ENCODE measurements at regions not wholly inside any gene's neighbourhood (a gene's known extent, or its start where the extent isn't known, plus 50 kb on each side); places are given as distances from the start of the nearest gene placed in this dataset.

DNA sequence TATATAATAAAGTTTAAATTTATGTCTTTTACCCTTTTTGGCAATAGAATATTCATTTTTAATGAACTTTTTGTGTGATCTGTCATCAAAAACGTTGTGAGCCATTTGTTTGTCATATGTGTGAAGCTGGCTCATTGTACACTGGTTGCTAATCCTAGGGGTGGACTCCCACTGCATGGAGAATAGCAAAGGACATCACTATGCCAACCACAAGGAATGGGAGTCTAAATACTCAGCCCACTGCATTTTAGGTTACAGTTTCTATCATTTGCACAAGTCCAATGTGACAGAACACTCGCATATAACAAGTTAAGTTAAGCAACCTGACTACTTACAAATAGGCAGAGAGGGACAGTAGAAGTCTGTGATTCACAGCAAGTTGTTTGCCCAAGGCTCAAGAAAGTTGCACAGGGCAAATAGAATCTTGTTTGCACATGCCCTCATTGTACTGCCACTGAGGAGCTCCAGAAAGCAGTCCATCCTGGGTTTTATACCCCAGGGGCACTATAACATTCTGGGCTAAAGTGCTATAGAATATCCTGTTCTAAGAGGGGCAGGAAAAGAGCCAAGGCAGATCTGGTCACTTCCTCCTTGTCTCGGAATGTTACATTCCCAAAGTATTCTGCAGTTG is 545.9 kb upstream of the GCFC2 start:
- Mint-ChIP-seq H3K27ac (no peak overlapping the region), H3K27me3 (ENCODE audit: low read depth) (no peaks in the 10 kb centered on the region), H3K36me3 (ENCODE audit: low read depth) (no peaks in the 10 kb centered on the region), H3K4me3 (ENCODE audit: low read depth) (no peak overlapping the region), H3K9me3 (no peaks in the 10 kb centered on the region), H3K4me1 (ENCODE audit: low read depth) (no peaks in the 10 kb centered on the region)
- no peak for DNase-seq (ENCODE audit: low spot score)
- intact Hi-C loops (cut with micrococcal nuclease), result no loop called here

- H3K4me1 Mint-ChIP-seq (ENCODE audit: low read depth), result no peaks in the 10 kb centered on the region
- H3K9me3 Mint-ChIP-seq, result no peaks in the 10 kb centered on the region
- H3K4me3 Mint-ChIP-seq (ENCODE audit: low read depth), result no peak overlapping the region
- DNase-seq (ENCODE audit: low spot score), result no peak
- intact Hi-C loops (cut with micrococcal nuclease), result no loop called here
- no peak overlapping the region for H3K27ac Mint-ChIP-seq
- no peaks in the 10 kb centered on the region for H3K36me3 Mint-ChIP-seq (ENCODE audit: low read depth)
- no peaks in the 10 kb centered on the region for H3K27me3 Mint-ChIP-seq (ENCODE audit: low read depth)
Measured at GRCh38 chr2:76252704-76253103, 542.0 kb upstream of the GCFC2 start.

GRCh38 chr2:76251342-76251741 is 540.6 kb upstream of the GCFC2 start:
- Mint-ChIP-seq H3K9me3 (peaks cover 2% of the 10 kb centered on the region), H3K36me3 (ENCODE audit: low read depth) (no peaks in the 10 kb centered on the region), H3K4me3 (ENCODE audit: low read depth) (no peak overlapping the region), H3K27ac (no peak overlapping the region), H3K27me3 (ENCODE audit: low read depth) (no peaks in the 10 kb centered on the region), H3K4me1 (ENCODE audit: low read depth) (no peaks in the 10 kb centered on the region)
- intact Hi-C loops (cut with micrococcal nuclease), result no loop called here
- no peak for DNase-seq (ENCODE audit: low spot score)

- DNase-seq (ENCODE audit: low spot score), result no peak
- Mint-ChIP-seq H3K4me1 (ENCODE audit: low read depth) (no peaks in the 10 kb centered on the region), H3K27ac (no peak overlapping the region), H3K9me3 (peaks cover 13% of the 10 kb centered on the region), H3K36me3 (ENCODE audit: low read depth) (no peaks in the 10 kb centered on the region), H3K27me3 (ENCODE audit: low read depth) (no peaks in the 10 kb centered on the region), H3K4me3 (ENCODE audit: low read depth) (no peak overlapping the region)
- intact Hi-C loops (cut with micrococcal nuclease), result no loop called here
Measured at GRCh38 chr2:76247006-76247405, 536.3 kb upstream of the GCFC2 start.

DNA sequence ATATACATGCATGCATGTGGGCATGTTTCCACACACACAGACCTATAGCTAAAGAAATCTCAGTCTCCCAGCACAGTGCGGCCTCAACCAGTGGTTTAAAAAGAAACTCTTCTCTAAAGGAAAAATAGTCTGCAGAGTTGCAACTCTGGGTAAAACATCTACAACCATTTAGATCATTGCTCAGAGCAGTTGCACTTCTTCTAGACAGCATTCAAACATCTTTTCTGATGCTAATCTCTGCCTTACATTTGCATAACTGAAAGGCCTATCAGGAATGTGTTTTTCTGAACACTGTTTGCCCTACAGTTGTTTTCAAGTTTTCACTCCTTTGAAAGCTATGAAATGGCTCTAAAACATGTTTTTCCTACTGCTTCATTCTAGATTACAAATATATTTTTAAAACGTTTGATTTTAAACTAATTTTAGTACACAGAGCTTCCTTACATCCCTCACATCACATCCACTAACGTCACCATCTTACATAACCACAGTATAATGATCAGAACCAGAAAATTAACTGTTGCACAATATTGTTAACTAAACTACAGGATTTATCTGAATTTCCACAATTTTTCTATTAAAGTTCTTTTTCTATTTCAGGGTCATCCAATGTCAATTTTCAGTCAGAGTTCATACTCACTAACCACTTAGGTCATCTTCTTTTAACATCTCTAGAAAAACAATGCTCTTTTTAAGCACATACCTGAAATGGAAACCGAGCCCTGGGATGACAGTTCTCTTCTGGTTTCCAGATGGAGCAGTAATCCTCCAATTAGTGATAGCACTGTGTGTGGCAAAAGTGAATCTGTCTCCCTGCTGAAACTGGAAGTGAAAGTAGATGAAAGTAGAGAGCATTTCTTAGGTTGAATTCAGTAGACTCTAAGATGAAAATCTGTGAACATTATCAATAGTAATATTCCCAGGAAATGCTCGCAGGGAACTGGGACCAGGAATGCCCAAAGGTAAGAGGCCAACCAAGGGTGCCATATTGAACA is 501.6 kb upstream of the GCFC2 start:
- H3K4me3 Mint-ChIP-seq (ENCODE audit: low read depth), result no peak overlapping the region
- no peaks in the 10 kb centered on the region for H3K36me3 Mint-ChIP-seq (ENCODE audit: low read depth)
- H3K4me1 Mint-ChIP-seq (ENCODE audit: low read depth), result no peaks in the 10 kb centered on the region
- no peaks in the 10 kb centered on the region for H3K27me3 Mint-ChIP-seq (ENCODE audit: low read depth)
- no peak for DNase-seq (ENCODE audit: low spot score)
- intact Hi-C loops (cut with micrococcal nuclease), result no loop called here
- no peak overlapping the region for H3K27ac Mint-ChIP-seq
- peaks cover 22% of the 10 kb centered on the region for H3K9me3 Mint-ChIP-seq

DNA sequence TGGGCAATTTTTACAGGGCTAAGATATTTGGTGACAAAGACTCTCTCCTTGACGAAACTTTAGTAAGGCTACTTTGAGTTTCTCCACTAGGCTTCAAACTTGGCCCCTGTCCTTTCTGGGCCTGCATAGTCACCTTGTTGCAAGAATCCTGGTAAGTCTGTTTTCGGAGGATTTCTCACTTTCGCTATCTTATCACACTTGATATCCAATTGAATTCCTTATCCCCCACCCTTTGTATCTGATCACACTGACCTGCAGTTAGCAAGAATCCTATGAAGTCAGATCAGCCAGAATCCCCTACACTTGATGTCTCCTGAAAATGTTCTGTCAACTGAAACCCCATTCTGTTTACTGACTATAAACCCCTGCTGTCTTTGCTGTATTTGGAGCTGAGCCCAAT is 499.8 kb upstream of the GCFC2 start:
- no peaks in the 10 kb centered on the region for H3K4me1 Mint-ChIP-seq (ENCODE audit: low read depth)

GRCh38 chr2:76204048-76204447 is 493.3 kb upstream of the GCFC2 start:
- no peaks in the 10 kb centered on the region for H3K36me3 Mint-ChIP-seq (ENCODE audit: low read depth)
- H3K27me3 Mint-ChIP-seq (ENCODE audit: low read depth), result no peaks in the 10 kb centered on the region
- no peaks in the 10 kb centered on the region for H3K9me3 Mint-ChIP-seq
- H3K4me1 Mint-ChIP-seq (ENCODE audit: low read depth), result no peaks in the 10 kb centered on the region
- intact Hi-C loops (cut with micrococcal nuclease), result no loop called here
- H3K27ac Mint-ChIP-seq, result no peak overlapping the region
- DNase-seq (ENCODE audit: low spot score), result no peak
- H3K4me3 Mint-ChIP-seq (ENCODE audit: low read depth), result no peak overlapping the region

More for the DNA sequence above, 499.8 kb upstream of the GCFC2 start:
- Mint-ChIP-seq H3K27ac (no peak overlapping the region), H3K36me3 (ENCODE audit: low read depth) (no peaks in the 10 kb centered on the region), H3K9me3 (peaks cover 16% of the 10 kb centered on the region), H3K27me3 (ENCODE audit: low read depth) (no peaks in the 10 kb centered on the region), H3K4me3 (ENCODE audit: low read depth) (no peak overlapping the region)
- intact Hi-C loops (cut with micrococcal nuclease), result no loop called here
- DNase-seq (ENCODE audit: low spot score), result no peak

GRCh38 chr2:76202866-76203265 is 492.2 kb upstream of the GCFC2 start:
- no peak overlapping the region for H3K4me3 Mint-ChIP-seq (ENCODE audit: low read depth)
- no peaks in the 10 kb centered on the region for H3K36me3 Mint-ChIP-seq (ENCODE audit: low read depth)
- no peaks in the 10 kb centered on the region for H3K9me3 Mint-ChIP-seq
- no peaks in the 10 kb centered on the region for H3K4me1 Mint-ChIP-seq (ENCODE audit: low read depth)
- no peak for DNase-seq (ENCODE audit: low spot score)
- no peaks in the 10 kb centered on the region for H3K27me3 Mint-ChIP-seq (ENCODE audit: low read depth)
- no peak overlapping the region for H3K27ac Mint-ChIP-seq
- intact Hi-C loops (cut with micrococcal nuclease), result no loop called here

GRCh38 chr2:76197842-76198448 is 487.2 kb upstream of the GCFC2 start:
- intact Hi-C loops (cut with micrococcal nuclease), result loop anchor here (5.0 kb wide), 1 partner anchor 399 kb away; no protein-coding TSS in a partner anchor
- DNase-seq (ENCODE audit: low spot score), result no peak
- H3K27me3 Mint-ChIP-seq (ENCODE audit: low read depth), result no peaks in the 10 kb centered on the region
- no peaks in the 10 kb centered on the region for H3K4me1 Mint-ChIP-seq (ENCODE audit: low read depth)
- no peaks in the 10 kb centered on the region for H3K9me3 Mint-ChIP-seq
- H3K36me3 Mint-ChIP-seq (ENCODE audit: low read depth), result no peaks in the 10 kb centered on the region
- no peak overlapping the region for H3K4me3 Mint-ChIP-seq (ENCODE audit: low read depth)
- H3K27ac Mint-ChIP-seq, result no peak overlapping the region

DNA sequence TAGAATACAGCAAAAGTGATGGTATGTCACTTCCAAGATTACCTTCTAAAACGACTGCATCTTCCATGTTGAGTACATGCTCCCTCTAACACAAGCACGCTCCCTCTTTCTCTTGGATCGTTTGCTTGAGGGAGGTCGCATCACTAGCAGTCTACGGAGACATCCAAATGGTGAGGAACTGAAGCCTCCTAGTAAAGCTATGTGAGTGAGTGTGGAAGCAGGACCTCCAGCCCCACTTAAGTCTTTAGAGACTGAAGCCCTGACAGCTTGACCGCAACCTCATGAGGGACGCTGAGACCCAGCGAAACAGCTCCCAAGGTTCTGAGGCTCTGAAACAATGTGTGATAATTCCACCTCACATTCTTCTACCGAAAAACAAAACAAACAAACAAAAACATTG is 486.7 kb upstream of the GCFC2 start:
- DNase-seq (ENCODE audit: low spot score), result no peak
- no peak overlapping the region for H3K27ac Mint-ChIP-seq
- intact Hi-C loops (cut with micrococcal nuclease), result loop anchor here (5.0 kb wide), 1 partner anchor 400 kb away; no protein-coding TSS in a partner anchor
- no peaks in the 10 kb centered on the region for H3K36me3 Mint-ChIP-seq (ENCODE audit: low read depth)
- H3K4me1 Mint-ChIP-seq (ENCODE audit: low read depth), result no peaks in the 10 kb centered on the region
- no peaks in the 10 kb centered on the region for H3K9me3 Mint-ChIP-seq
- no peak overlapping the region for H3K4me3 Mint-ChIP-seq (ENCODE audit: low read depth)
- H3K27me3 Mint-ChIP-seq (ENCODE audit: low read depth), result no peaks in the 10 kb centered on the region

- no peaks in the 10 kb centered on the region for H3K36me3 Mint-ChIP-seq (ENCODE audit: low read depth)
- intact Hi-C loops (cut with micrococcal nuclease), result no loop called here
- no peak overlapping the region for H3K4me3 Mint-ChIP-seq (ENCODE audit: low read depth)
- DNase-seq (ENCODE audit: low spot score), result no peak
- no peak overlapping the region for H3K27ac Mint-ChIP-seq
- no peaks in the 10 kb centered on the region for H3K27me3 Mint-ChIP-seq (ENCODE audit: low read depth)
- no peaks in the 10 kb centered on the region for H3K9me3 Mint-ChIP-seq
- H3K4me1 Mint-ChIP-seq (ENCODE audit: low read depth), result no peaks in the 10 kb centered on the region
Measured at GRCh38 chr2:76194031-76194775, 483.5 kb upstream of the GCFC2 start.

DNA sequence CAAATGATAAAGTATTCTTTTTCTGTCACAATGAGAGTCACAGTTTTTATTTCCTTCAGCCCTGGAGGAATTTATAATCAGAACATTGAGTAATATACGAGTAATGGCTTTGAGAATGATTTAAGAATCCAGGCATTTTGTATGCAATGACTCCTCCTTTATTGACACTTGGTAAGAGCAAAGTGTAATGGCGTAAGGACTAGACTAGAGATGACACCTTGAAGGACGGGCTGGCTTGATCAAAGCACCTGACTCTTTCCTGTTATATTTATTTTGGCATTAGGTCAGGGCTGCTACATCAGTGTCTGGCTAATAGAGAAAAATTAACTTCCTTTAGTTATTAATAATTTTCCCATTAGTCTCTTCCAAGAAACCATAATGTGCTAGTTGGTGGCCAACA is 482.4 kb upstream of the GCFC2 start:
- Mint-ChIP-seq H3K9me3 (no peaks in the 10 kb centered on the region), H3K27me3 (ENCODE audit: low read depth) (no peaks in the 10 kb centered on the region), H3K36me3 (ENCODE audit: low read depth) (no peaks in the 10 kb centered on the region), H3K4me3 (ENCODE audit: low read depth) (no peak overlapping the region), H3K4me1 (ENCODE audit: low read depth) (no peaks in the 10 kb centered on the region), H3K27ac (no peak overlapping the region)
- intact Hi-C loops (cut with micrococcal nuclease), result no loop called here
- no peak for DNase-seq (ENCODE audit: low spot score)

All from activated T-helper 2 cell treated with anti-CD3 and anti-CD28 coated beads, Interferon-gamma antibody, Interleukin-2, Interleukin-4, amounts not matched to agents 10 μg/mL and 5 μg/mL and 100 μg/mL, durations not matched to agents 14 hours and 24 hours and 36 hours (primary cell).